OCI-LY3 (cell line): ENCODE measurements at regions not wholly inside any gene's neighbourhood (a gene's known extent, or its start where the extent isn't known, plus 50 kb on each side); places are given as distances from the start of the nearest gene placed in this dataset.

Experiments used
- EZH2phosphoT487 ChIP-seq: fragments of 200-600 bp; shearing (Covaris generic); IDR thresholded peaks from 2 replicates; pipeline ENCODE4 v1.6.1; 2018; ENCODE audit warnings: antibody characterized with exemption, mixed run types, low read depth
- TF ChIP-seq, protein P1 (sequence below): fragments of 200-600, 300-600 bp; sonication (generic); IDR thresholded peaks from 2 replicates; pipeline ENCODE4 v1.5.1; 2014; ENCODE audit warnings: antibody characterized with exemption, low read length, low read depth

DNA sequence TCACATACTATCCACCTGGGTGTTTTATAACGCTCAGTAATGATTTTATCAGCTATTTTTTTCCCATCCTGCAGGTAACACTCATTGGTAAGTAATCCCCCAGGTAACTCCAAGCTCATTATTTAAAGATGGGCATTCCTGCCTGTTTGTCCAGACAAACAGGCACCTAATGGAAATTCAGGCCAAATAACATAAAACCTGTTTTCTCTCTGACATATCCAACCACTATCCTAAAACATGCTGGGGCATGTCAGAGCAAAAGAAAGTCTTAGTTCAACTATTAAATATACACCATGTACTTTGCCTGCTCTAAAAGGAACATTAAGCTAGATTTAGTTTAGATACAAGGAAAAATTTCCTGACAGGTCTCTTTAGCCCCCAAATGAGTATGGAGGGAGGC is 987.7 kb downstream of the TTLL7 start:
- TF ChIP-seq, protein P1, sequence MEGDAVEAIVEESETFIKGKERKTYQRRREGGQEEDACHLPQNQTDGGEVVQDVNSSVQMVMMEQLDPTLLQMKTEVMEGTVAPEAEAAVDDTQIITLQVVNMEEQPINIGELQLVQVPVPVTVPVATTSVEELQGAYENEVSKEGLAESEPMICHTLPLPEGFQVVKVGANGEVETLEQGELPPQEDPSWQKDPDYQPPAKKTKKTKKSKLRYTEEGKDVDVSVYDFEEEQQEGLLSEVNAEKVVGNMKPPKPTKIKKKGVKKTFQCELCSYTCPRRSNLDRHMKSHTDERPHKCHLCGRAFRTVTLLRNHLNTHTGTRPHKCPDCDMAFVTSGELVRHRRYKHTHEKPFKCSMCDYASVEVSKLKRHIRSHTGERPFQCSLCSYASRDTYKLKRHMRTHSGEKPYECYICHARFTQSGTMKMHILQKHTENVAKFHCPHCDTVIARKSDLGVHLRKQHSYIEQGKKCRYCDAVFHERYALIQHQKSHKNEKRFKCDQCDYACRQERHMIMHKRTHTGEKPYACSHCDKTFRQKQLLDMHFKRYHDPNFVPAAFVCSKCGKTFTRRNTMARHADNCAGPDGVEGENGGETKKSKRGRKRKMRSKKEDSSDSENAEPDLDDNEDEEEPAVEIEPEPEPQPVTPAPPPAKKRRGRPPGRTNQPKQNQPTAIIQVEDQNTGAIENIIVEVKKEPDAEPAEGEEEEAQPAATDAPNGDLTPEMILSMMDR, result no peak
- no peak for TF ChIP-seq EZH2phosphoT487
